ENCODE measurements at regions not wholly inside any gene's neighbourhood (a gene's known extent, or its start where the extent isn't known, plus 50 kb on each side); places are given as distances from the start of the nearest gene placed in this dataset.
A peak's percentile ranks its signal among the peaks of the same experiment; 100 is the strongest.
"Not testable (repeated sequence)": the region's sequence is repeated elsewhere in the genome, so short reads cannot be mapped to it uniquely, and the experiment has no call there.

DNA sequence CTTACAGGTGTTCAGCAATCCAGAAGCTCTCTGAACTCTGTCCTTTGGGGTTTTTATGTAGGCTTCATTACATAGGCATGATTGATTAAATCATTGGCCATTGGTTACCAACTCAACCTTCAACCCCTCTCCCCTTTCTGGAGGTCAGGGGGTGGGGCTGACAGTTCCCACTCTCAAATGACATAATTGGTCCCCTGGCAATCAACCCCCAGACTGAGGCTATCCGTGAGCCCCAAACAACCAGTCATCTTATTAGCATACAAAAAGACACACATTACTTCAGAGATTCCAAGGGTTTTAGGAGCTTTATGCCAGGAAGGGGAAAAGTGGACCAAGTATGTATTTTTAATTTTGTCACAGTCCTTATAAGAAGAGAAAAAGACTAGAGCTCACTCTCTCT lies 92.1 kb downstream of the ZNF467 start:
- no peak for DNase-seq

DNA sequence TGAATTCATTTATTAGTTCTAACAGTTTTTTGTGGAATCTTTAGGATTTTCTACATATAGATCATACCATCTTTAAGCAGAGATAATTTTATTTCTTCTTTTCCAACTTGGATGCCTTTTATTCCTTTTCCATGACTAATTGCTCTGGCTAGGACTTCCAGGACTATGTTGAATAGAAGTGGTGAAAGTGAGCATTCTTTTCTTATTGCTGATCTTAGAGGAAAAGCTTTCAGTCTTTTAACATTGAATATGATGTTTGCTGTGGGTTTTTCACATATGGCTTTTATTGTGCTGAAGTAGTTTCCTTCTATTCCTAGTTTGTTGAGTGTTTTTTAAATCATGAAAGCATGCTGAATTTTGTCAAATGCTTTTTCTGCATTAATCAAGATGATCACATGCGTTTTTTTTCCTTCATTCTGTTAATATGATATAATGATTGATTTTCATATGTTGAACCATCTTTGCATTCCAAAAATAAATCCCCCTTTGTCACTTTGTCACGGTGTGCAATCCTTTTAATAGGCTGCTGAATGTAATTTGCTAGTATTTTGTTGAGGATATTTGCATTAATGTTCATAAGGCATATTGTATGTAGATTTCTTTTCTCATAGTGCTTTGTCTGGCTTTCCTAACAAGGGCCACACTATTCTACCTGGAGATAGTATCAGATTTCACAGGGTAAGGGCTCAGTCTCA lies 92.9 kb downstream of the ZNF467 start:
- no peak for DNase-seq

DNA sequence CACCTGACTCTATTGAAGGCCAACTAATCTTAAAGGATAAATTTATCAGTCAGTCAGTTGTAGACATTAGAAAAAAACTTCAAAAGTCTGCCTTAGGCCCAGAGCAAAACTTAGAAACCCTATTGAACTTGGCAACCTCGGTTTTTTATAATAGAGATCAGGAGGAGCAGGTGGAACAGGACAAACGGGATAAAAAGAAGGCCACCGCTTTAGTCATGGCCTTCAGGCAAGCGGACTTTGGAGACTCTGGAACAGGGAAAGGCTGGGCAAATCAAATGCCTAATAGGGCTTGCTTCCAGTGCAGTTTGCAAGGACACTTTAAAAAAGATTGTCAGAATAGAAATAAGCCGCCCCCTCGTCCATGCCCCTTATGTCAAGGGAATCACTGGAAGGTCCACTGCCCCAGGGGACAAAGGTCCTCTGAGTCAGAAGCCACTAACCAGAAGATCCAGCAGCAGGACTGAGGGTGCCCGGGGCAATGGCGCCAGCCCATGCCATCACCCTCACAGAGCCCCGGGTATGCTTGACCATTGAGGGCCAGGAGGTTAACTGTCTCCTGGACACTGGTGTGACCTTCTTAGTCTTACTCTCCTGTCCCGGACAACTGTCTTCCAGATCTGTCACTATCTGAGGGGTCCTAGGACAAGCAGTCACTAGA lies 98.5 kb downstream of the ZNF467 start:
- not testable (repeated sequence) for DNase-seq

DNA sequence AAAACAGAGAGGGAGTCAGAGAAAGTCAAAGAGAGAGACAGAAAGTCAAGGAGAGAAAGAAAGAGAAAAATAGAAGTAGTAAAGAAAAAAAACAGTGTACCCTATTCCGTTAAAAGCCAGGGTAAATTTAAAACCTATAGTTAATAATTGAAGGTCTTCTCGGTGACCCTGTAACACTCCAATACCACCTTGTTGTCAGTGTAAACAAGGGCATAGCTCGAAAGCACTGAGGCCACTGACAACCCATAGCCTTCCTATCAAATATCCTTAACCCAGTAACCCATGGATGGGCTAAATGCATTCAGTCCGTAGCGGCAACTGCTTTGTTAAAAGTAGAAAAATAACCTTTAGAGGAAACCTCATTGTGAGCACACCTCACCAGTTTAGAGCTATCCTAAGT lies 100.4 kb downstream of the ZNF467 start:
- DNase-seq, result no peak

DNA sequence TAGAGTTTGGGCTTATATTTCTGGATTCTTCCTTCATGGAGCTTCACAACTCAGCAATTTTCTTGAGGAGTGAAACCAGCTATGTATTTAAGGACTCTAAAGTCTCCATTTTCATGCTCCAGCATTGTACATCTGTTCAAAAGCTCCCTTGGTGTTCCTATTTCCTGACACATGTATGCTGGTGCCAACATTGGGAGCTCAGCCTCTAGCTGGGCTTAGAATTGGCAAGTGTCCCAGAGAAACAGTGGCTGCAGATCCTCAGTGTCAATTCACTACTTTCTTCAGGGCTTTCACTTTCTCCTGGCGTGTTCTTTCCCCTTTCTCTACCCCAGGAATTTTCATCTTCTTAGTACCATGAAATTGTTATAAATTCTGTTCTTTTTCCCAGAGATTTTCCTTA lies 103.1 kb downstream of the ZNF467 start:
- no peak for DNase-seq

DNA sequence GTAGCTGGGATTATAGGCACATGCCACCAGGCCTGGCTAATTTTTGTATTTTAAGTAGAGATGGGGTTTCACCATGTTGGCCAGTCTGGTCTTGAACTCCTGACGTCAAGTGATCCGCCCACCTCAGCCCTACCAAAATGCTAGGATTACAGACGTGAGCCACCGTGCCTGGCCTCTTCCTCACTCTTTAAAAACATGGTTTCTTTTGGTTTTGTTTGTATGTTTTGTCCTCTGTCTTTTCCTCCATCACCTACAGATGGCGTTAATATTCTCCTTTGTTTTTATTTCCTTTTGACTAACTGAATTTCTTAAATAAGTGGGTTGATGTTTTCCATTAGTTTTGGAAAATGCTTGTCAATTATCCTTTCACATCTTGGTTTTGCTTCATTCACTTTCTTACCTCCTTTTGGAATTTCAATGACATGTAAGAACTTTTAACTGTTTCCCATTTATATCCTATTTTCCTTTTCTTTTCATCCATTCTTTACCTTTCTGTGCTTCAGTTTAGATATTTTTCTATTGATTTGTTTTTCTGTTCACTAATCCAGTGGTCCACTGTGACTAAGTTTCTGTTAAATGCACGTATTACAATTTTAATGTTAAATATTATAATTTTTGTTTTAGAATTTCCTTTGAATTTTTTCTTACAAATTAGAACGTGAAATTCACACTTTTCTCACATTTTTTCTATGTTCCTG lies 104.1 kb downstream of the ZNF467 start:
- peak; percentile 12 for DNase-seq

DNA sequence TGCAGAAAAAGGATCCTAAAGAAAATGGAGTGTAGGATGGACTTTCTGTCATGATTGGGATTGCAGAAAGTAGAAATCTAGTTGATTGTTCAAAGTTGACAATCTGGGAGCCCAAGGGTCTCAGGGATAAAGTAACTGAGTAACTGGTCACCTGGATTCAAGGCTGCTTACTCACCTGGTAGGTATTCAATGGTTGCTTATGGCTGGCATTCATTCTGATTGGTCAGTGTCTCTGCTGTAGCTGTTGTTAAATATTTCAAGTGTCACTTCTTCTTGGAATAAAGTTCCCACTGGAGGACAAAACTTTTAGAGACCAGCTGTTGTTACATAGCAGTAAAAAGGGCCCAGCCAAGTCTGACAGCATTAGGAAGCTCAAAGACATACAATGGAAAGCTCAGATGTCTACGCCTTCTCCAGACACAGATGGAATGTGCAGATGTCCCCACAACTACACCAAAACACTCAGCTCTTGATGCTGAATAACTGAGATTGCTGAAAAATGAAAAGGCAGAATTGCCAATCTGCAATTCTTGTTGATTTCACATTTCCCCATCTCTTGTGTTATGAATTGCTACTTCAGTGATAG lies 106.9 kb downstream of the ZNF467 start:
- no peak for DNase-seq

DNA sequence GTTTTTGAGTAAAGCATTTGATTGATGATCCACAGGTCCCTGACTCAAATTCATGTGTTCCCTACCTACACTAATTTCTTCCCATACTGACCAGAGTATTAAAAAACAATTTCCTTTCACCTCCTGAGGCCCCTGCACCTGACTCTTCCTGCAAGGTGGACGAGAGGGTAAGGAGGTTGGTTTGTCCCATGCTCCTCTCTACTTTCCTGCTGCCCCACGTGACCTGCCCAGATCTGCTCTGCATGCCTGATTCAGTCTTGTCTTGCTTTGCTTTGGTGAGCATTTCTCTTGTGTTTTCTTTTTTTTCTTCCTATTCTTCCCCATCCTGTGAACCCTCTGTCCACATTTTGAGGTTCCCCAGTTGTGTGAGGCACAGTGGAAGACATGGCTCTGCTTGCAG lies 107.8 kb downstream of the ZNF467 start:
- DNase-seq, result not testable (repeated sequence)

DNA sequence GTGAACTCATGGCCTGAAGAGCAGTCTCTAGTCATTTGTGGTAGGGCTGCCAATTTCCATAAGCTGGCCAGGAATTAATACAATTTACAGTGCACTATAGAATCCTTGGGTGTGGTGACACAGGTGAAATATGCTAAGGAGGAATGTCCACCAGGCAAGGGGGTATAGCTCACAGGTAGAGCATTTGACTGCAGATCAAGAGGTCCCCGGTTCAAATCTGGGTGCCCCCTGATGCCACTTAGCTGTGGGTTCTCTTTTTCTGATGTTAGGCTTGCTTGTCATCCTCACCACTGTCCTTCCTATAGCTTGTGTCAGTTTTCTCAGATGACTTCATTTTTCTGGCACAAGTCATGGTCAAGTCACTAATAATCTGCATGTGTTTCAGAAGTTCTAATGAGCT lies 108.7 kb downstream of the ZNF467 start:
- DNase-seq, result peak; percentile 11

DNA sequence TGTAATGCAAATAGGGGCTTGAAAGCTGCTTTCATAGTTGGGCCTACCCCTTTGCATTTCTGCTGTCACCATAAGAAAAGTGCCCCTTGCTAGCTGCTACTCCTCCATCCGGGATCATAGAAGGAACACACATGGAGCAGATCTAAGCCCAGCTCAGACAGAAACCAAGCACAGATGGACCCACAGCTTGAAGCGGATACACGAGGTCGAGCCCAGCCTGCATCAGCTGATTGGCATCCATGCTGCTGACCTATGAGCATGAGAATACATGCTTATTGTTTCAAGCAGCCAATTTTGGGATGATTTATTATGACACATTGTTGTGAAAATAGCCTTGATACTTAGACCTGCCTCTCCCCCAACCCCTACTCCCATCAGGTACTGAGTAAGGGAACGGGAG lies 109.2 kb downstream of the ZNF467 start:
- no peak for DNase-seq

DNA sequence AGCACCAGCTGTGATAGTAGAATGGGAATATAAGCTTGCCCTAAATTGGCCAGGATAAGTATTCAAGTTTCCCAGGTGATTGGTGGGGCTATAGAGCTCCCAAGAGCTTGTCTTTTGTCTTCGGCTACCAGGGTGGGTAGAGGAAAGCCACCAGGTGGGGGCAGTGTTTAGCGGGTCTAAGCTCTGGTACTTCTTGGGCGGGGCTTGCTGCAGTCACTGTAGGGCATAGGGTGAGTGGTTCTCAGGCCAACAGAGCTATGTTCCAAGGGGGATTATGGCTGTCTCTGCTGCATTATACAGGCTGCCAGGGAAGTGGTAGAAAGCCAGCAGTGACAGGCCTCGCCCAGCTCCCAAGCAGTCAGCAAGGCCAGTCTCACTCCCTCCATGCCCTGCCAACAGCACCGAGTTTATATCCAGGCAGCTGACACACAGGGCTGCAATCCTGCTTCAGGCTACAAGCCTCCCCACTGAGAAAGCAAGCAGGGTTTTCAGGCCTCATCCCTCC lies 110.7 kb downstream of the ZNF467 start:
- DNase-seq, result peak; percentile 70

DNA sequence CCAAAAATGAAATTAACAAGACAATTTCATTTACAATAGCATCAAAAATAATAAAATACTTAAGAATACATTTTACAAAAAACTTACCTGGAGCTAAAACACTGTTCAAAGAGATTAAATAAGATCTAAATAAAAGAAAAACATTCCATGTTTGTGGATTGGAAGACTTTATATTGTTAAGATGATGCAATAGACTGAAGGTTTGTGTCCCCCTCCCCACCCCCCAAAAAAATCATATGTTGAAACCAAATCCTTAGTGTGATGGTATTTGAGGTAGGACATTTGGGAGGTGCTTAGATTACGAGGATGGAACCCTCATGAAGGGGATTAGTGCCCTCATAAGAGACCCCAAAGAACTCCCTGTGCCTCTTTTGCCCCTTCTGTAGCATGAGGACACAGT lies 117.6 kb downstream of the ZNF467 start:
- DNase-seq, result no peak

DNA sequence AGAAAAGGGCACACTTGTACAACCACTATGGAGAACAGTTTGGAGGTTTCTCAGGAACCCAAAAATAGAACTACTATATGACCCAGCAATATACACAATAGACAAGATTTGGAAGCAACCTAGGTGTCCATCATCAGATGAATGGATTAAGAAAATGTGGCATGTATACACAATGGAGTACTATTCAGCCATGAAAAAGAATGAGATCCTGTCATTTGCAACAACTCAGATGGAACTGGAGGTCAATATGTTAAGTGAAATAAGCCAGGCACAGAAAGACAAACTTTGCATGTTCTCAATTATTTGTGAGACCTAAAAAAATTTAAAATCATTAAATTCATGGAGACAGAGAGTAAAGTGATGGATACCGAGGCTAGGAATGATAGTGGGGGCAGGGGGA lies 118.8 kb downstream of the ZNF467 start:
- DNase-seq, result no peak

DNA sequence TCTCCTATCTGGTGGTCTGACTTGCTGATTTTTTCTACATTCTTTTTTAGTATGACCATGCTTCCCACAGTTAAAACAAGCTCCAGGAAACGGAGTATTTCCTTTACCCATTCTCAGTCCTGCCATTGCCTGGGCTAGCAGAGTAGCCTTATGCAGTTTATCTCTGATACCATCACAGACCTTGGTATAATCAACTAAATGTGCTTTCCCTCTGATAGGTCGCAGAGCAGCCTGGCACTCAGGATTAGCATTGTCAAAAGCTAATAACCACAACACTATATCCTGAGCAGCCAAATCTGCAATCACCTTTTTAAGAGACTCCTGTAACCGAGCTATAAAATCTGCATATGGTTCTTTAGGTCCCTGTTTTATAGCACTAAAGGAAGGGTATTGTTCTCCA lies 123.2 kb downstream of the ZNF467 start:
- DNase-seq, result not testable (repeated sequence)

DNA sequence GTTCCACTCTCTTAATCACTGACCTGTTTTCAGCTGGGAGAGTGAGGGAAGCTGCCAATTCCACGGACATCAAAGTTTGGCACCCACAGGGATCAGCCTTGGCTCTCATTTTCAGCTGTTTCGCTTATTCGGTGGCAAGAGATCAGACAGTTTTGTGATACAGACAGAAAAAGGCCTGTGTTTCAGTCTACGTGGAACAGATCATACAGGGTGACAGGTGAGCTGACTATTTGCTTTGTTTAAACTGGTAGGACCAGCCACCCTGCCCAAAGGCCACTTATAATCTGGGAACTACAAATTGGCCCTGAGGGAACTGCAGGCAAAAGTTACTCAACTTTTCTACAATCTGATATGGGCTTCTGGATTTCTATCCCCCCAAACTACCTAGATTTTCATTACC lies 128.6 kb downstream of the ZNF467 start:
- no peak for DNase-seq

DNA sequence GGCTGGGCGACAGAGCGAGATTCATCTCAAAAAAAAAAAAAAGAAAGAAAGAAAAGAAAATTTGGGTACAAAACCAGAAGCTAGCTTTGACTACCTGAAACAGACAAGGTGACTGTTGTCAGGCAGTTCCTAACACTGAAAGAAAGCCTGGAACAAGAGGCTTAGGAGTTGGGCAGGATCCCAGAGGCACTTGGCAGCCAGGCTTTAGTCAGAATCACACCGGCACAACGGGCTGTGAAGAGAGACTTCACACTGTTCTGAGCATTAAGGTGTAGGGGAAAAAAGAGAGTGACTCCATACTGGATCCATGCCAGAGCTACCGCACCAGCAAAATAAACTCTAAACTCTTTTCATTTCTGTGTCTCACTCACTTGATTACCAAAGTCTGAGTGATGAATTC lies 130.8 kb downstream of the ZNF467 start:
- no peak for DNase-seq

DNA sequence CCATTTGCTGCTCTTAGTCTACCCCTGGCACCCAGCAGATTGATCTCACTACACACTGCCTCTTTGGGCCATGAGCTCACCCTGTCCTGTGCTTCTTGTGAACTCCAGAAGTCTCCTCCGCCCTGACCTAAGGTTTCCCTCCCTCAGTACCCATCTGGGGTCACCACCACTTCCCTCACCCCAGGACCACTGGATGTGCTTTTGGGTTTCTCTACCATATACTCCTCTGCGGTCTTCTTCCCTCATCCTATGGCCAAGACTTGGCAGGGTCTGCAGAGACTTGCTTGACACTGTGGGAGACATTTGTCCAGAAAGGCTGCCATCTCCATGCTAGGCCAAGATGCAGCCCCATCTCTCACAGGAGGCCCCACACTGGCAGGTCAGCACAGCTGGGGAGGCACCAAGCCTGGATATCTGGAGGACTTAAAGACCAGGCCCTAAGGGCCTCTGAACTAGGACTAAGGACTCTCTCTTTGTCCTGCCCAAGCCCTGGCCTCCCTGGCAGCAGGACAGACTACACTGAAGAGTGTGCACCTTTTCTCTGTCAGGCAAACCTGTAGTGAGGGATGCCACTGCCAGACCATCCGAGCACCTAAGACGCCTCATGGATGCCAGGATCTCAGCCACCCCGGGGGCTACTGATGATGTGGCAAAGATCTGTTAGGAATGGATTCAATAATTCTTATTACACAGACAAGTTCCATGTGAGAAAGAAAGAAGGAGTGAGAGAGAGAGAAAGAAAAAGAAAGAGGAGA lies 134.6 kb downstream of the ZNF467 start:
- DNase-seq, result no peak

DNA sequence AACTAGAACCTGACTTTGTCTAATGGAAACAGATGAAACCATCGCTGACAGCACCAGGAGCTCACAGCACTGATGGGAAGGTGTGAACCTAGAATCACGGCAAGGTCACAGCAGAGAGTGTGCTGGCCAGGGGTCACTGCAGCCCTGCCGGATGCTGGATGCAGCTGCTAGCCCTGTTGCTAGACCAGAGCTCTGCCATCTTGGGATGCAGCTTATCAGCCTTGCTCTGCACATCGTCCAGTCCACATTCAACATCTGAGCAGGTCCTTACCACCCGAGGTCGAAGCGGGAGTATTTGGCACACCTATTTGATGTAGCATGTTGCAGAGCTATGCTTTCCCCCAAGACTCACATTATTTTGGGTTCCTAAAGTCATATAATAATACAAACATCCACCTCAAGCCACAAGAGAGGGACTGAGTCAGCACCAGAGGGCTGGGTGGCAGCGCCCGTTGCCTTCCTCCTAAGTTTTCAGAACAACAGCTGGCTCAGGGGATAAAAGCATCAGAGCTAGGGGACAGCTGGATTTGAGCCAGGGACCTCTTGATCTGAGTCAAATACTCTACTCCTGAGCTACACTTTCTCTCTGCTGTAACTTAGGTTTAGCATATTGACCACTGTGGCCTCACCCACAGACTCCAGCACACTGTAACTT lies 135.3 kb downstream of the ZNF467 start:
- no peak for DNase-seq

DNA sequence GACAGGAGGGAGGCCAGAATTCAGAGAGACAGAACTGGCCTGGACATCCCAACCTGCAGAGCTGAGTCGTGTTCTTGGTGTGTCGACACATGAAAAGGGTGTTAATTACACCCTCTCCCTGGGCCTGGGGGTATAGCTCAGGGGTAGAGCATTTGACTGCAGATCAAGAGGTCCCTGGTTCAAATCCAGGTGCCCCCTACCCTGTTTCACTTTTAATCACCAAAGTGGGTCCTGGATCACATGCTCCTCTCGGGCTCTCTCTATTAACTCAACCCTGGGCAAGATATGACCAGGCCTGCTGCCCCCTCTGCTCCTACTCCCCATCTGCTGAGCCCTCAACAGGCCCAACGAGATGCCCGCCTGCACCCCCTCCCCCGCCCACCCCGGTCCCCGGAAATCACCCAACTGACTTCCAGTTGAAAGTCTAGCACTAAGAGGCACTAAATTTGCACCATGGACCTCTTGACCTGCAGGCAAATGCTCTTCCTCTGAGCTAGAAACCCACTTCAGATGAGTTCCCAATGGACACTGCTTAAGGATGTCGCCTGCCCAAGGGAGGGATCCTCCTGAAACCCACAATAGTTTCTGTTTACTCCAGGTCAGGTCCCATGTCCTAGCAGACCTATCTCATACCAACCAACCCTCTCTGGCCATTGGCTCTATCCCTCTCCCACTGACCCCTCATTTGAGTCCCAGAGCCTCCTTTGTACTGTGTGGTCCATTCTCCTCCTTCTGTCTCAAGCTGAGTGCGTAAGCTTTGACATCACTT lies 137.6 kb downstream of the ZNF467 start:
- DNase-seq, result peak; percentile 66

DNA sequence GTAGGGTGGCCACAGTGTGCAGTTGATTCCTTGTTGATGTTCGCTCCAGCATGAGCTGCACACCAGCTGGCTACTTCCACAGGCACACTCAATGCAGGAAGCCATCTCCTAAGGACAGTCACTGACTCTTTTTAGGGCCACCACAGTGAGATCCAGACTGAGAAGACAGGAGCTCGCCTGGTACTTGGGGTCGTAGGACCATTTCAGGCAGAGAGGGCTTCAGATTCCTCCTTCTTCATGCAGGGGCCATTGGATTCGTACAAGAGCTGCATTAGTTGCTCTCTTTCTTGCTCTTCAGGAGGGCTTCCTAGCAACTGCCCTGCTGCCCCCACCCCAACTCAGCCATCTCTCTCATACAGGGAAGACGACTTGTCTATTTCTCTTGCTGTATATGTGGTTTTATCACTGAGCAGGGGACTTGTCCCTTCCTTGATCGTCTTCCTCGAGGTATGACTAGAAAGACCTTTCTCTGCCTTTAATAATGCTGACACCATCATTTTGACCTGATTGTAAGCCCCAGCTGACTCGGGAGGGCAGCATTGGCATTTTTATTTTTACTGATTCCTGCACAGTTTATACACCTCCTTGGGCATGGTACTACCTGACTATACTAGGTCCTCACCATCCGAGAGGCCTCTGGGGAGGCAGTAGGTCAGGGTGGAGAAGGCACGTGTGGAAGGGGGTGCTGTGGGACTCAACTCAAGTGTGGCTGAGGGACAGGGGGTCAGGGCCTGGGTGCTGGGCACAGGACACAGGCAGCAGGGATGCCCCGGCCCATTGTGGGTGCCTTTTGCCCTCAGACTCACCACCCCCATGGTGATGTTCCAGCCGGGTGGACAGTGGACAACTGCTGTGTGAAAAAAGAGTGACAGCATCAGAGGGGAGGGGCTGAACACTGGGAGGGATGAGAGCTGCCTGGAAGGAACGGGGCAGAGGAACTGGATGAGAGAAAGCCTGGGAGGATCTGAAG lies 136.7 kb upstream of the ZNF746 start:
- DNase-seq, result no peak

Data from activated CD4-positive, alpha-beta T cell treated with anti-CD3 and anti-CD28 coated beads, Interleukin-10, Interleukin-2, amounts not matched to agents 100 ng/mL and 50 ng/mL, durations not matched to agents 16 hours and 8 hours (primary cell).